Calu3 (cell line): ENCODE measurements at regions not wholly inside any gene's neighbourhood (a gene's known extent, or its start where the extent isn't known, plus 50 kb on each side); places are given as distances from the start of the nearest gene placed in this dataset.

Source experiments
- BruUV-seq: library from RNA; stranded (reverse); fragments of 400-500 nt; replicated peaks from 2 replicates; lab custom pipeline; 2021; lab: Mats Ljungman, UMichigan
- CTCF ChIA-PET: fragments of 300-600 bp; sonication (Branson Sonifier 250); formaldehyde crosslinking; loops from one replicate; lab custom pipeline; 2022; ENCODE audit warnings: antibody characterized with exemption; lab: Charles Lee
- DNase-seq: peaks from one replicate; pipeline ENCODE4 v3.0.0; 2022
- H3K27ac Mint-ChIP-seq: one replicate; pipeline ENCODE4 v1.8.0; 2022; ENCODE audit warnings: mixed read lengths; ENCODE audit not compliant: unreplicated experiment
- H3K27me3 Mint-ChIP-seq: one replicate; pipeline ENCODE4 v1.8.0; 2022; ENCODE audit warnings: mixed read lengths; ENCODE audit not compliant: unreplicated experiment
- H3K36me3 Mint-ChIP-seq: one replicate; pipeline ENCODE4 v1.8.0; 2022; ENCODE audit warnings: mild to moderate bottlenecking, moderate library complexity, mixed read lengths; ENCODE audit not compliant: insufficient read depth, unreplicated experiment
- H3K4me1 Mint-ChIP-seq: one replicate; pipeline ENCODE4 v1.8.0; 2022; ENCODE audit warnings: mild to moderate bottlenecking, low read depth, mixed read lengths; ENCODE audit not compliant: unreplicated experiment
- H3K4me3 Mint-ChIP-seq: one replicate; pipeline ENCODE4 v1.8.0; 2022; ENCODE audit warnings: mild to moderate bottlenecking, low read depth, moderate library complexity, mixed read lengths; ENCODE audit not compliant: unreplicated experiment
- H3K9me3 Mint-ChIP-seq: one replicate; pipeline ENCODE4 v1.8.0; 2022; ENCODE audit warnings: low read depth, mixed read lengths; ENCODE audit not compliant: unreplicated experiment
- intact Hi-C: fragments of 100-400 bp; cut with micrococcal nuclease; formaldehyde crosslinking; loops from one replicate; pipeline ENCODE4 v1.10.0; 2022; ENCODE audit not compliant: unreplicated experiment
- TF ChIP-seq, protein P1 (sequence below): fragments of 200-600 bp; IDR thresholded peaks from one replicate; pipeline ENCODE4 v1.8.0; 2022; ENCODE audit warnings: antibody characterized with exemption; ENCODE audit not compliant: unreplicated experiment

- Mint-ChIP-seq H3K9me3 (no peaks in the 10 kb centered on the region), H3K4me3 (no peak overlapping the region), H3K36me3 (no peaks in the 10 kb centered on the region), H3K4me1 (peaks cover 21% of the 10 kb centered on the region), H3K27ac (no peak overlapping the region), H3K27me3 (no peaks in the 10 kb centered on the region)
- no peak for DNase-seq
- BruUV-seq = no TSS peak
- intact Hi-C loops = no loop called here
- TF ChIP-seq, protein P1, sequence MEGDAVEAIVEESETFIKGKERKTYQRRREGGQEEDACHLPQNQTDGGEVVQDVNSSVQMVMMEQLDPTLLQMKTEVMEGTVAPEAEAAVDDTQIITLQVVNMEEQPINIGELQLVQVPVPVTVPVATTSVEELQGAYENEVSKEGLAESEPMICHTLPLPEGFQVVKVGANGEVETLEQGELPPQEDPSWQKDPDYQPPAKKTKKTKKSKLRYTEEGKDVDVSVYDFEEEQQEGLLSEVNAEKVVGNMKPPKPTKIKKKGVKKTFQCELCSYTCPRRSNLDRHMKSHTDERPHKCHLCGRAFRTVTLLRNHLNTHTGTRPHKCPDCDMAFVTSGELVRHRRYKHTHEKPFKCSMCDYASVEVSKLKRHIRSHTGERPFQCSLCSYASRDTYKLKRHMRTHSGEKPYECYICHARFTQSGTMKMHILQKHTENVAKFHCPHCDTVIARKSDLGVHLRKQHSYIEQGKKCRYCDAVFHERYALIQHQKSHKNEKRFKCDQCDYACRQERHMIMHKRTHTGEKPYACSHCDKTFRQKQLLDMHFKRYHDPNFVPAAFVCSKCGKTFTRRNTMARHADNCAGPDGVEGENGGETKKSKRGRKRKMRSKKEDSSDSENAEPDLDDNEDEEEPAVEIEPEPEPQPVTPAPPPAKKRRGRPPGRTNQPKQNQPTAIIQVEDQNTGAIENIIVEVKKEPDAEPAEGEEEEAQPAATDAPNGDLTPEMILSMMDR = no peak
- CTCF ChIA-PET = no interaction called here
Measured at GRCh38 chr5:159835548-159835947, 80.7 kb upstream of the ADRA1B start.

- TF ChIP-seq, protein P1 = no peak
- no peaks in the 10 kb centered on the region for H3K36me3 Mint-ChIP-seq
- intact Hi-C loops = no loop called here
- no peak for DNase-seq
- H3K27me3 Mint-ChIP-seq = no peaks in the 10 kb centered on the region
- CTCF ChIA-PET = no interaction called here
- no TSS peak for BruUV-seq
- H3K9me3 Mint-ChIP-seq = no peaks in the 10 kb centered on the region
- no peak overlapping the region for H3K27ac Mint-ChIP-seq
- no peak overlapping the region for H3K4me3 Mint-ChIP-seq
- H3K4me1 Mint-ChIP-seq = peaks cover 21% of the 10 kb centered on the region
Measured at GRCh38 chr5:159836691-159837090, 79.6 kb upstream of the ADRA1B start.

DNA sequence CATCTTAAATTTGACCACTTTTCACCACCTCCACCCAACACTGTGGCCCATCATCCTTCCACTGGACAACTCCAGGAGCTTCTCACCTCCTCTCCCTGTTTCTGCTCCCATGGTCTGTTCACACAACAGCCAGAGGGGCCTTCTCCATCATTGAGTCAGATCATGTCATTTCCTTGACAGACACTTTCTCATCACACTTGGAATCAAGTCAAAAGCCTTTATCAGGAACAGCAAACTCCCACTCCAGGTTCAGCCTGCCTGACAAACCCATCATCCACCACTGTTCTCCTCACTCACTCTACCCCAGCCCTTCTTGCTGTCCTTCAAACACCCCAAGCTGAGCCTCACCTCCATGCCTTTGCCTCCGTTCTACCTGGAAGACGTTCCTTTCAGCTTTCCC, 78.4 kb upstream of the ADRA1B start:
- H3K4me3 Mint-ChIP-seq = no peak overlapping the region
- no TSS peak for BruUV-seq
- H3K27me3 Mint-ChIP-seq = no peaks in the 10 kb centered on the region
- no peak overlapping the region for H3K27ac Mint-ChIP-seq
- intact Hi-C loops = no loop called here
- H3K36me3 Mint-ChIP-seq = no peaks in the 10 kb centered on the region
- no peaks in the 10 kb centered on the region for H3K9me3 Mint-ChIP-seq
- DNase-seq = no peak
- CTCF ChIA-PET = no interaction called here
- peaks cover 18% of the 10 kb centered on the region for H3K4me1 Mint-ChIP-seq
- TF ChIP-seq, protein P1 = no peak

DNA sequence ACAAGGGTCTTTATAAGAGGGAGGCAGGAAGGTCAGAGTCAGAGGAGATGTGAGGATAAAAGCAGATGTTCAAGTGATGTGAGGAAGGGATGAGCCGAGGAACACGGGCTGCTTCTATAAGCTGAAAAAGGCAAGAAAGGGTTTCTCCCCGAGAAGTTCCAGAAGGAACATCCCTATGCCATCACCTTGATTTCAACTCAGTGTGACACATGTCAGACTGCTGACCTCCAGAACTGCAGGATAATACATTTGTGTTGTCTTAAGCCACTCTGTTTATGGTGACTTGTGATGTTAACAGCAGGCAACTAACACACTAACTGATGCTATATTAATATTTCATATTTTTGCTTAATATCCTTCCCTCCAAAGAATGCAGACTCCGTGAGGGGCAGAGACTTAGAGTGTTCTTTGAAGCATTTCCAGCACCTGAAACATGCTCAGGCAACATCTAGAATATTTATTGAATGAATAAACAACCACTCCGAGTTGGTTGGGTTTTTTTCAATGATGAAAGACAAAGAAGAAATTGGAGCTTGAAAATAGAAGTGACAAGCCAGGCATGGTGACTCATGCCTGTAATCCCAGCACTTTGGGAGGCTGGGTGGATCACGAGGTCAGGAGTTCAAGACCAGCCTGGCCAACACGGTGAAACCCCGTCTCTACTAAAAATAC, 77.6 kb upstream of the ADRA1B start:
- no TSS peak for BruUV-seq
- Mint-ChIP-seq H3K9me3 (no peaks in the 10 kb centered on the region), H3K4me3 (no peak overlapping the region), H3K27me3 (no peaks in the 10 kb centered on the region), H3K4me1 (peaks cover 10% of the 10 kb centered on the region), H3K36me3 (no peaks in the 10 kb centered on the region), H3K27ac (no peak overlapping the region)
- intact Hi-C loops = no loop called here
- TF ChIP-seq, protein P1 = no peak
- CTCF ChIA-PET = interaction anchor here (0.6 to 1.0 kb wide), 2 partner anchors 12 to 28 kb away, joined by 3 read pairs; no protein-coding TSS in a partner anchor
- DNase-seq = no peak
